AG04450 (cell line): ENCODE measurements at regions not wholly inside any gene's neighbourhood (a gene's known extent, or its start where the extent isn't known, plus 50 kb on each side); places are given as distances from the start of the nearest gene placed in this dataset.

Source experiments
- CTCF ChIA-PET: fragments of 300-600, 350-600 bp; formaldehyde crosslinking; extraction: SDS; loops from one replicate; lab custom pipeline; 2022; ENCODE audit warnings: antibody characterized with exemption, inconsistent platforms; lab: Charles Lee
- POLR2A ChIA-PET: fragments of 350-600 bp; formaldehyde crosslinking; extraction: SDS; loops from one replicate; lab custom pipeline; 2021; ENCODE audit warnings: antibody characterized with exemption, inconsistent platforms; lab: Yijun Ruan, JAX
- DNase-seq: peaks from one replicate; pipeline ENCODE4 v3.0.0-alpha.2; 2011; ENCODE audit warnings: low read depth, low spot score
- H3K27ac ChIP-seq: one replicate; pipeline ENCODE4 v1.5.1; 2012; ENCODE audit warnings: low read depth, low read length, control low read depth
- H3K27me3 ChIP-seq: one replicate; pipeline ENCODE4 v1.6.0; 2012; ENCODE audit warnings: low read length; ENCODE audit not compliant: control insufficient read depth, insufficient read depth
- H3K4me3 ChIP-seq: 2 replicates; pipeline ENCODE4 v1.5.1; 2011; ENCODE audit warnings: mild to moderate bottlenecking, low read depth, low read length, control low read depth
- H3K9me3 ChIP-seq: 2 replicates; pipeline ENCODE4 v1.5.1; 2012; ENCODE audit warnings: low read length; ENCODE audit not compliant: control insufficient read depth, insufficient read depth
- CTCF ChIP-seq: IDR thresholded peaks from 2 replicates; pipeline ENCODE4 v1.5.1; 2011; ENCODE audit warnings: low read depth, low read length, control low read depth, inconsistent platforms

- TF ChIP-seq CTCF: no peak
- no peaks in the 10 kb centered on the region for H3K27me3 ChIP-seq
- H3K27ac ChIP-seq: no peak overlapping the region
- H3K9me3 ChIP-seq: no peaks in the 10 kb centered on the region
- no peak for DNase-seq
- H3K4me3 ChIP-seq: no peak overlapping the region
- POLR2A ChIA-PET: no interaction called here
- CTCF ChIA-PET: interaction anchor here (0.8 to 1.3 kb wide), 3 partner anchors 14 to 395 kb away, joined by 3 to 5 read pairs (median 3); no protein-coding TSS in a partner anchor
These were observed 248.9 kb upstream of the TTC29 start for GRCh38 chr4:147194604-147195003.

GRCh38 chr4:147195386-147195785 is 249.7 kb upstream of the TTC29 start:
- H3K27me3 ChIP-seq: no peaks in the 10 kb centered on the region
- no peak overlapping the region for H3K4me3 ChIP-seq
- no peaks in the 10 kb centered on the region for H3K9me3 ChIP-seq
- ChIA-PET CTCF (interaction anchor here (0.8 to 1.3 kb wide), 3 partner anchors 14 to 394 kb away, joined by 3 to 5 read pairs (median 3); no protein-coding TSS in a partner anchor), POLR2A (interaction anchor here (0.7 kb wide), 2 partner anchors 287 to 314 kb away, joined by 3 read pairs; no protein-coding TSS in a partner anchor)
- DNase-seq: no peak
- H3K27ac ChIP-seq: no peak overlapping the region
- no peak for TF ChIP-seq CTCF

GRCh38 chr4:147198411-147199051 is 252.9 kb upstream of the TTC29 start:
- no peak overlapping the region for H3K27ac ChIP-seq
- peak; percentile 21 for DNase-seq
- POLR2A ChIA-PET: interaction anchor here (0.6 kb wide), 1 partner anchor 1991 kb away, joined by 4 read pairs; no protein-coding TSS in a partner anchor

GRCh38 chr4:147201016-147201415 is 255.4 kb upstream of the TTC29 start:
- CTCF ChIA-PET: interaction anchor here (1.2 to 1.4 kb wide), 2 partner anchors 104 to 388 kb away, joined by 3 to 4 read pairs; no protein-coding TSS in a partner anchor
- Histone ChIP-seq H3K27me3 (no peaks in the 10 kb centered on the region), H3K4me3 (no peak overlapping the region), H3K9me3 (no peaks in the 10 kb centered on the region), H3K27ac (no peak overlapping the region)
- no peak for TF ChIP-seq CTCF
- DNase-seq: peak; percentile 65
- POLR2A ChIA-PET: interaction anchor here (1.1 kb wide), 1 partner anchor 280 kb away, joined by 3 read pairs; the partner anchor contains the start of gene EDNRA

More at GRCh38 chr4:147198411-147199051, 252.9 kb upstream of the TTC29 start:
- no peak for TF ChIP-seq CTCF
- CTCF ChIA-PET: interaction anchor here (2.2 kb wide), 1 partner anchor 37 kb away, joined by 6 read pairs; no protein-coding TSS in a partner anchor
- H3K27me3 ChIP-seq: no peaks in the 10 kb centered on the region
- no peaks in the 10 kb centered on the region for H3K9me3 ChIP-seq
- H3K4me3 ChIP-seq: no peak overlapping the region

GRCh38 chr4:147206807-147207206 is 261.1 kb upstream of the TTC29 start:
- Histone ChIP-seq H3K27me3 (no peaks in the 10 kb centered on the region), H3K9me3 (no peaks in the 10 kb centered on the region), H3K27ac (no peak overlapping the region), H3K4me3 (no peak overlapping the region)
- ChIA-PET CTCF (interaction anchor here (1.3 kb wide), 1 partner anchor 109 kb away, joined by 3 read pairs; no protein-coding TSS in a partner anchor), POLR2A (no interaction called here)
- DNase-seq: no peak
- no peak for TF ChIP-seq CTCF
